ENCODE measurements at regions not wholly inside any gene's neighbourhood (a gene's known extent, or its start where the extent isn't known, plus 50 kb on each side); places are given as distances from the start of the nearest gene placed in this dataset.

- DNase-seq (ENCODE audit: low read depth) = peak; percentile 46
- Histone ChIP-seq H3K27me3 (ENCODE audit: control insufficient read depth, insufficient read depth, low read length) (no peaks in the 10 kb centered on the region), H3K4me3 (ENCODE audit: low read depth, low read length) (no peak overlapping the region), H3K36me3 (ENCODE audit: control insufficient read depth, insufficient read depth, low read length) (no peaks in the 10 kb centered on the region)
- TF ChIP-seq, protein P1, sequence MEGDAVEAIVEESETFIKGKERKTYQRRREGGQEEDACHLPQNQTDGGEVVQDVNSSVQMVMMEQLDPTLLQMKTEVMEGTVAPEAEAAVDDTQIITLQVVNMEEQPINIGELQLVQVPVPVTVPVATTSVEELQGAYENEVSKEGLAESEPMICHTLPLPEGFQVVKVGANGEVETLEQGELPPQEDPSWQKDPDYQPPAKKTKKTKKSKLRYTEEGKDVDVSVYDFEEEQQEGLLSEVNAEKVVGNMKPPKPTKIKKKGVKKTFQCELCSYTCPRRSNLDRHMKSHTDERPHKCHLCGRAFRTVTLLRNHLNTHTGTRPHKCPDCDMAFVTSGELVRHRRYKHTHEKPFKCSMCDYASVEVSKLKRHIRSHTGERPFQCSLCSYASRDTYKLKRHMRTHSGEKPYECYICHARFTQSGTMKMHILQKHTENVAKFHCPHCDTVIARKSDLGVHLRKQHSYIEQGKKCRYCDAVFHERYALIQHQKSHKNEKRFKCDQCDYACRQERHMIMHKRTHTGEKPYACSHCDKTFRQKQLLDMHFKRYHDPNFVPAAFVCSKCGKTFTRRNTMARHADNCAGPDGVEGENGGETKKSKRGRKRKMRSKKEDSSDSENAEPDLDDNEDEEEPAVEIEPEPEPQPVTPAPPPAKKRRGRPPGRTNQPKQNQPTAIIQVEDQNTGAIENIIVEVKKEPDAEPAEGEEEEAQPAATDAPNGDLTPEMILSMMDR (IDR thresholded peaks at IDR 0.05; ENCODE audit: insufficient read depth, low read depth, low read length) = no peak
- CTCF ChIA-PET = interaction anchor here (1.2 kb wide), 1 partner anchor 19 kb away, joined by 4 read pairs; no protein-coding TSS in a partner anchor
- POLR2A ChIA-PET = no interaction called here
Observed at GRCh38 chr6:74534465-74535211, 671.2 kb downstream of the COL12A1 start.

DNA sequence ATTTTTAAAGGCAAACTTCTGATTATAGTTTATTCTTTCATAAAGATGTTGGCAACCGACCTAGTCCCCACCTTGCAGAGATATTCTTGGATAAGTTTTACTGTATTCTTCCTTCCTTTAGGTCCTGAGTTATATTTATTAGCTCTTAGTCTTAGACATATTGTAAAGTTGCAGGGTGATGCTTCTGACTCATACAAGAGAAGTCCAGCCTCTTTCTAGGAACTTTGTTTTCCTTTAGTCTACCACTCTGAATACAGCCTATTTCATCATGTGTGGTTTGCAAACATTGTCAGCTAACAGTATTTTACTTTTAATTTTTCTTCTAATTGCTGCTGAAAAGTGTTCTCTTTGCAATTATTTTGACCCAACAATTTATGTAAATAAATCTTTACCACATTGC is 686.7 kb downstream of the COL12A1 start:
- TF ChIP-seq, protein P1 (IDR thresholded peaks at IDR 0.05; ENCODE audit: insufficient read depth, low read depth, low read length) = no peak
- ChIA-PET CTCF (no interaction called here), POLR2A (no interaction called here)
- H3K27me3 ChIP-seq (ENCODE audit: control insufficient read depth, insufficient read depth, low read length) = no peaks in the 10 kb centered on the region
- no peaks in the 10 kb centered on the region for H3K36me3 ChIP-seq (ENCODE audit: control insufficient read depth, insufficient read depth, low read length)
- DNase-seq (ENCODE audit: low read depth) = peak; percentile 36
- H3K4me3 ChIP-seq (ENCODE audit: low read depth, low read length) = no peak overlapping the region

DNA sequence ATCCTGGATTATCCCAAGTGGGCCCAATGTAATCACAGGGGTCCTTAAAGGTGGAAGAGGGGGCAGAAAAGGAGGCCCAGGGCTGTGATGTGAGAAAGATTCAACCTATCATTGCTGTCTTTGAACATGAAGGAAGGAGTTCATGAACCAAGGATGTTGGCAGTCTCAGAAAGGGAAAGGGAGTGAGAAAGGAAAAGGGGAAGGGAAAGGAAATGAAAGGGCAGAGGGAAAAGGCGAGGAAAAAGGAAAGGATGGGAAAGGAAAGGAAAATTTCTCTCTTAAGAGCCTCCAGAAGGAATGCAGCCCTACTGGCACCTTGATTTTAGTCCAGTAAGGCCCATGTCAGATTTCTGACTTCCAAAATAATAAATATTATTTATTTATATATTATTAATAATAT is 687.8 kb downstream of the COL12A1 start:
- DNase-seq (ENCODE audit: low read depth) = no peak
- H3K4me3 ChIP-seq (ENCODE audit: low read depth, low read length) = no peak overlapping the region
- ChIA-PET POLR2A (no interaction called here), CTCF (no interaction called here)
- no peaks in the 10 kb centered on the region for H3K36me3 ChIP-seq (ENCODE audit: control insufficient read depth, insufficient read depth, low read length)
- H3K27me3 ChIP-seq (ENCODE audit: control insufficient read depth, insufficient read depth, low read length) = no peaks in the 10 kb centered on the region
- TF ChIP-seq, protein P1 (IDR thresholded peaks at IDR 0.05; ENCODE audit: insufficient read depth, low read depth, low read length) = no peak

- H3K36me3 ChIP-seq (ENCODE audit: control insufficient read depth, insufficient read depth, low read length) = no peaks in the 10 kb centered on the region
- TF ChIP-seq, protein P1 (IDR thresholded peaks at IDR 0.05; ENCODE audit: insufficient read depth, low read depth, low read length) = no peak
- ChIA-PET CTCF (interaction anchor here (0.9 kb wide), 1 partner anchor 18 kb away, joined by 3 read pairs; no protein-coding TSS in a partner anchor), POLR2A (no interaction called here)
- DNase-seq (ENCODE audit: low read depth) = no peak
- H3K4me3 ChIP-seq (ENCODE audit: low read depth, low read length) = no peak overlapping the region
- no peaks in the 10 kb centered on the region for H3K27me3 ChIP-seq (ENCODE audit: control insufficient read depth, insufficient read depth, low read length)
Observed at GRCh38 chr6:74510878-74511277, 695.0 kb downstream of the COL12A1 start.

GRCh38 chr6:74507649-74508048 is 698.2 kb downstream of the COL12A1 start:
- Histone ChIP-seq H3K4me3 (ENCODE audit: low read depth, low read length) (no peak overlapping the region), H3K36me3 (ENCODE audit: control insufficient read depth, insufficient read depth, low read length) (no peaks in the 10 kb centered on the region), H3K27me3 (ENCODE audit: control insufficient read depth, insufficient read depth, low read length) (no peaks in the 10 kb centered on the region)
- ChIA-PET POLR2A (no interaction called here), CTCF (no interaction called here)
- TF ChIP-seq, protein P1 (IDR thresholded peaks at IDR 0.05; ENCODE audit: insufficient read depth, low read depth, low read length) = no peak
- DNase-seq (ENCODE audit: low read depth) = no peak

Data from BJ (cell line).